HG02970 (cell line): ENCODE measurements at regions not wholly inside any gene's neighbourhood (a gene's known extent, or its start where the extent isn't known, plus 50 kb on each side); places are given as distances from the start of the nearest gene placed in this dataset.
A peak's percentile ranks its signal among the peaks of the same experiment; 100 is the strongest.

Experiments used
- ATAC-seq: cut with Tn5 transposase; IDR thresholded peaks from one replicate; pipeline ENCODE4 v1.9.1; 2021; ENCODE audit warnings: mild to moderate bottlenecking, moderate library complexity, moderate number of reproducible peaks; ENCODE audit not compliant: unreplicated experiment, low FRiP score

GRCh38 chr17:77874303-77875050, 84.0 kb upstream of the TNRC6C start:
- ATAC-seq = no peak

DNA sequence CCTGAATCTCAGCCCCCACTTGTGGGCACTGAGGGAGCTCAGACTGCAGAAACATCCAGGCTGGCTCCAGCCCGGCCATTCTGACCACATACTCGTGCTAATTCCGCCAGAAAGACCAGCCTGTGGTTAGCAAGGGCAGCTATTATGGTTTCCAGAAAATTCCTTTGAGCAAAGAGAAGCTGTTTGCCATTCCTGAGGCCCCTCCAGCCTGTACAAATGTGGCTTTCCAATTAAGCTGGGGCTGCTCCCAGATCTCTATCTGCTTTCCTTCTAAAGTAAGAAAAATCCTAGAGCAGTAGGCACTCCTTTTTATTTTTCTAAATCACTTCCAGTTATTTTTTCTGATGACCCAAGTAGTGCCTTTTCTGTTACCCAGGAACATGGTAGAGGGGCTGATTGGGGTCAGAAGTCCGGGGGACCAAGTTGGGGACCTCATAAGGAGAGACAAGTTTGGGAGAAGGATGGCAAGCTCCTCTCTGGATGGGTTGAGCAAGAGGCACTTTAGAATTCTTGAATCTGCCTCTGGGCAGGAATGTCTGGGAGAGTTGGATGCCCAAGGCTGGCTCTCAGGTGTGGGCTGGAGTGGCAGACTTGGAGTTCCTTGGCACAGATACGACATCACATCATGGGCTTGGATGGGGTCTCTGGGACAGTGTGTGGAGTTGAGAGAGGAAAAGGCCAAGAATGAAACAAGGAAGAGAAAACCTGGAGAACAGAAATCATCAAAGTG, 83.3 kb upstream of the TNRC6C start:
- ATAC-seq = no peak

GRCh38 chr17:77875881-77876509, 82.5 kb upstream of the TNRC6C start:
- ATAC-seq = no peak

GRCh38 chr17:77877036-77877435, 81.5 kb upstream of the TNRC6C start:
- no peak for ATAC-seq

DNA sequence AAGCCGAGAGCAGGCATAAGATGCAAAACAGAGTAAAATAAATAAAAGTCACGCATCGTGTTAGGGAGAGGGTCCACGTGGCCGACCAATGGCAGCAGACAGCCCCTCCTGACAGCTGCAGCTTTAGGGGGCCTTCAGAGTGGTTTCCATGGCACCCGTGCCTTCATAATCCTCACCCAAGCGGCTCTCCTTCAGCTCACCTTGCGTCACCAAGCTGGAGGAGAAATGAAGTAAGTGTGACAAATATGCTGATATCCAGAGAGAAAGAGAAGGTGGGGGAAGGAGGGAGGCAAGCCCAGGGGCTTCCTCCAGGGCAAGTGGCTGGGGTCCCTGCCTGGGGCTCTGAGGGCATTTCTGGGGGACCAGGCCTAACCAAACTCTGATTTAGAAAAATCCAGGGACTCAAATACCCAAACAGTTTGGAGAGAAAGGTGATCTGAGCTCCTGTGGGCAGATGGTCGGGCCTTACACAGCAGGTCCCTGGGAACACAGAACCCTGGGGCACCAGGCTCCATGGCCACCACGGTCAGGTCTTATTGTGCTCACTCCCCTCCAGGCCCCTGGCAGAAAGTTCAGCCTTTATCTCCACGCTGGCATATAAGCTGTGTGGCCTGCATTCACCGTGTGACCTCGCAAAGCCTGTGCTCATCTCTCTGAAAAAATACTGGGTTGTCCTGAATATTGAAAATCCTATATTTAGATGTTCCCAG, 80.7 kb upstream of the TNRC6C start:
- no peak for ATAC-seq

DNA sequence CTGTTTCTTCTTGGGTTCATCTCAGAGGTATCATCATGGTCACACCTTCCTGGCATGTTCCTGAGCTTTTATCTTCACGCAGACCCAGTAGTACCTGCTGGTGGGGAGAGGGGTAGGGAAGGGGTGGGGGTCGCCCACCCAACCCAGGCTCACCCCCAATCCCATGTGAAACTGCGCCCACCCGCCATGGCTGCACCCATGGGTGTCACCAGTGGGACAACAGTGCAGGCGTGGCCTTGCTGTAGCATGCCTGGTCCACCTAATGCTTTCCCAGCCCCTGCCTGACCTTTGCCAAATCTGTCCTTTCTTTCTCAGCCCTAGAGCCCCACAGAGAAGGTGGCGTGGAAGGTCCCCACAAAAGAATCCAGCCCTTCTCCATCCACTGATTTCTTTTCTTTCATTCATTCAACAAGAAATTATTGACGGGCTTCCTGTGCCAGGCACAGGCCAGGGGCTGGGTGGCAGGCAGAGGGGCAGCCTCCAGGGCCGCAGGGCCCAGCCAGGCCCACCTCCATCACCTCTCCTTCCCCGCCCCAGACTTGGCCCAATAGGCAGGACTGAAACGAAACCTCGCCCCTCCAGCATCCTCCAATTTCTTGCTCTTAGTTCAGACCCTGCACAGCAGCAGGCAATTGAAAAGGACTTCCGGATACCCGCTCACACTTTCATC, 79.1 kb upstream of the TNRC6C start:
- no peak for ATAC-seq

DNA sequence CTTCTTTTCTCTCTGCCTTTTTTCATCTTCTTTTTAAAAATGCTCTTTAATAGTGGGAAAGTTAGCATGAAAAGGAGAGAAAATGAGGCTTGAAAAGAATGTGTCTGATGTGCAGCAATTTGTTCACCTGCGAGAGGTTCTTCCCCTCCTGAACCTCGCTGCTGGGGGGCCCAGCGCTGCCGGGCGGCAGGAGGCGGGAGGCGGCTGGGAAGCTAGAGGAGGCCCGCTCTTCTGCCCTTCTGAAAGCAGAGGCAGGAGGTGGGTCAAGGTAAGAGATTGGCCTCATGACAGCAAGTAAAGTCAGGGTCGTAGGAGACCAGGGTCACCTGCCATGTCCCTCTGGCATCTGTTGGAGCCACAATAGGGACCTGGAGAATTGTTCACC, 78.6 kb upstream of the TNRC6C start:
- no peak for ATAC-seq

DNA sequence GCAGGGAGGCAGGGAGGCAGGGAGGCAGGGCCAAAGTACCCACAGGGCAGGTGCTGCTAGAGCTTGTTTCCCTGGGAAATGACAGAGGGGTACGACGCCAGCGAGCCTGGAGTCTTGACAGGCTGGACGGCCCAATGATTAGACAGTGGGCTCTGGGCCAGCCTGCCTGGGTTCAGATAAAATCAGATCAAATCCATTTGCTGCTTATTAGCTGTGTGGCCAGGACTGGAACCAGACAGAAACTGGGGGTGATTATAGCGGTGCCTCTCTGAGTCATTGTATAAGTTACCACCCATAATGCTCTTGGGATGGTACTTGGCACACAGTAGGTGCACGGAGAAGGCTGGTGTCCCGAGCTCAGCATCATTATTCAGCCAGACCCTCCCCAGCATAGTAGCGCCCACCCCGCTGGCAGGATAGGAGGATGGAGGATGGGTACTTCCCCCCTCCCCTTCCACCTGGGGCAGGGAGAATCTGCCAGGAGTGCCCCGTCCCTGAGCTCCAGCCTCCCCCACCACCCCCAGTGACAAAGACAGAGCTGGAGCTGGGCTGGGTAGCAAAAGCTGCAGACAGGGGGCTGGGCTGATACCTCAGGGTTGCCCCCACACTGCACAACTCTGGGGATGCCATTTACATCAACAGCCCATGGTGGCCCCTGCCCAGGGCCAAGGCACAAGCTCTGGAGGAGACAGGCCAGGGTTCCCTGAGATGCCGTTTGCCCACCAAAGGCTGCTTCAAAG, 77.6 kb upstream of the TNRC6C start:
- no peak for ATAC-seq

GRCh38 chr17:77881545-77881944, 77.0 kb upstream of the TNRC6C start:
- peak; percentile 66 for ATAC-seq

GRCh38 chr17:77882040-77882439, 76.5 kb upstream of the TNRC6C start:
- no peak for ATAC-seq

DNA sequence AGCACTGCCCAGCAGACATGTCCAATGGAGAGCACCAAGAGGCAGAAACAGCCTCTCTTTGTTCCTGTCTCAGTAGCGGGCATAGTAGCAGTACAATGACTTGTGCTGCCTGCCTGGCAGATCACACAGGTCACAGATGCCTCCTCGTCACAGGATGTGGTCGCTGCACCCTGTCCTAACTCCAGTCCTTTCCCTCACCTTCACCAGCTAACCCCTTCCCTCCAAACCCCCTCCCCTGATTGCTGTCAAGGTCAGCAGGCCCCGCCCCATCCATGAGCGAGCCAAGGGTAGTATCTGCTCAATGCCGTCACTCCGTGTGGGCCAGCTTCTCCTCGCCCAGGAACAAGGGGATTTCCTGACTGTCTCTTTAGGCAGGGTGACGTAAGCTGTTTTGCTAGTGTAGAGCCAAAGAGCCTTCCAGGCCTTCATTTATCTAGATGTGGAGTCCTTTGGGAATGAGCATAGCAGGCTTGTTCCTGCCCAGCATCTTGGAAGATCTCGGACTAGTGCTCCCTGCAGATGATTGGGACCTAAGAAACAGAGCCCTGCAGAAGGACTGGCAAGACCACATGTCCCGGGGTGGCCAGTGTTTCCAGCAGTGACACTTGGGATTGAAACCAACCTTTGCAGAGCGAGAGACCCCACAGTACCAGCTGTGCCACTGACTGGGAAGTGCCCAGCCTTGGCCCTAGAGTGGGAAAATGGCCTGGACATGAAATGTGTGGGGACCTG, 75.9 kb upstream of the TNRC6C start:
- no peak for ATAC-seq

GRCh38 chr17:77883213-77883650, 75.3 kb upstream of the TNRC6C start:
- no peak for ATAC-seq

GRCh38 chr17:77884019-77884418, 74.5 kb upstream of the TNRC6C start:
- ATAC-seq = no peak

DNA sequence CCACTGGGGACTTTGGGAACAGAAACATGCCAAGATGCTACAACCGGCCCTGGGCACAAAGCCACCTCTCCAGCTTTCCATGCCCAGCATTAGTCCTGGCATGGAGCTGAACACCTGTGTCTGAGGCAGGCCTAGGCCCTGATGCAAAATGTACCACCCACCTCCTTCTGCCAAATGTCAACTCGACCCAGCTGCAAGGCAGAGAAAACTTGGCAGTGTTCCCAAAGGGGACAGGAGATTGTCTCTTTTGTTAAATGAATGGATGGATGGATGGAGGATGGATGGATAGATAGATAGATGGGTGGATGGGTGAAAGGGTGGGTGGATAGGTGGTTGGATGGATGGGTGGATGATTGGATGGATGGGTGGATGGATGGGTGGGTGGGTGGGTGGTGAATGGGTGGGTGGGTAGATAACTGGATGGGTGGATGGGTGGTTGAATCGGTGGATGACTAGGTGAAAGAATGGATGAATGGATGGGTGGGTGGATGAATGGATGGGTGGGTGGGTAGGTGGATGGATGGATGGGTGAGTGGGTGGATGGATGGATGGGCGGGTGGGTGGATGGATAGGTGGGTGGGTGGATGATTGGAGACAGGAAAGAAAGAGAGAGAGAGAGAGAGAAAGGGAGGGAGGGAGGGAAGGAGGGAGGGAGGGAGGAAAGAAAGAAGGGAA, 73.4 kb upstream of the TNRC6C start:
- ATAC-seq = no peak

DNA sequence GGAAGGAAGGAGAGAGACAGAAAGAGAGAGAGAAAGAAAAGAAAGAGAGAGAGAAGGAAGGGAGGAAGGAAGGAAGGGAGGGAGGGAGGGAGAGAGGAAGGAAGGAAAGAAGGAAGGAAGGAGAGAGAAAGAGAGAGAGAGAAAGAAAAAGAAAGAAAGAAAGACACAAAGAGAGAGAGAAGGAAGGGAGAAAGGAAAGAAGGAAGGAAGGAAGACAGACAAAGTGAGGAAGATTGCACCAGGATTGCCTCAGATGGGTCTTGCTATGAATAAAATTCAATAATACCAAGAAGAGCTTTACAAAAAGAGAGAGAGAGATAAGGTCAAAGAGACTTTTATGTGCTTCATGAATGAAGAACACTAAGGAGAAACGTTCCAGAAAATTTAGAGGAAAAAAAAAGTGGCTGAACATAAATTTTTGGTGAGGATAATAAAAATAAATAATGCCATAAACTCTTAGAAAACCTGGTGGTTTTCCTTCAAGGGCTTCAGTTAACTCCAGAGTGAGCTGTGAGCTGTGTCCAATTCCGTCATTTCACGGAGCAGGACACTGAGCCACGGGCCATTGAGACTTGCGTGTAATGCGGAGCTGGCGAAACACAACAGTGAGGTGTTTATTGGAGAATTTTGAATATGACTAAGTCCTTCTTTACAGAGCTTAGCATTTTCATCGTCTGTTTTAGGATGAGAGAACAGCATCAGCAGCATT, 72.7 kb upstream of the TNRC6C start:
- no peak for ATAC-seq

- ATAC-seq = no peak
Observed at GRCh38 chr17:77886387-77886728, 72.1 kb upstream of the TNRC6C start.

DNA sequence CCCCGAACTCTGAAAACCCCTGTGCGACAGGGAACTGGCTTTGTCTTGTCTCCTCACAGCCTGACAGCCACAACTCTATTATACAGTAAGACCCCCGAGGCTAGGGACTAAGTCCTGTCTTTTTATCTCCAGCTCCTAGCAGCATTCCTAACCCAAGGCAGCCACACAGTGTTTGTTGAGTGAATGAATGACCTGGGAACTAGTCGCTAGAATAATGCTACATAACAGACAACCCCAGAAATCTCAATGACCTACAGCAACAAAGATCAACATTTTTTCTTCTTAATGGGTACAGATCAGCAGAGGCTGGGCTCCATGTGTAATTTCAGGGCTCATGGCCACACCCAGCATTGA, 71.4 kb upstream of the TNRC6C start:
- ATAC-seq = no peak
